Mammary epithelial cell (primary cell): ENCODE measurements at regions not wholly inside any gene's neighbourhood (a gene's known extent, or its start where the extent isn't known, plus 50 kb on each side); places are given as distances from the start of the nearest gene placed in this dataset.

Experiments
- EZH2 ChIP-seq: IDR thresholded peaks from 2 replicates; pipeline ENCODE4 v1.6.1; 2012; ENCODE audit warnings: low read length, inconsistent platforms, borderline replicate concordance
- TF ChIP-seq, protein P1 (sequence below), 2 donors: IDR thresholded peaks in 1 of 2; conservative IDR thresholded peaks in 1 of 2; 2 replicates each; pipeline ENCODE4 v1.5.1; 2011 to 2012; ENCODE audit warnings: inconsistent platforms in 2 of 2, low read length in 2 of 2, mild to moderate bottlenecking in 2 of 2, control low read depth in 1 of 2, low read depth in 1 of 2; ENCODE audit not compliant: insufficient read depth in 1 of 2; ENCODE audit errors: extremely low read depth in 1 of 2

DNA sequence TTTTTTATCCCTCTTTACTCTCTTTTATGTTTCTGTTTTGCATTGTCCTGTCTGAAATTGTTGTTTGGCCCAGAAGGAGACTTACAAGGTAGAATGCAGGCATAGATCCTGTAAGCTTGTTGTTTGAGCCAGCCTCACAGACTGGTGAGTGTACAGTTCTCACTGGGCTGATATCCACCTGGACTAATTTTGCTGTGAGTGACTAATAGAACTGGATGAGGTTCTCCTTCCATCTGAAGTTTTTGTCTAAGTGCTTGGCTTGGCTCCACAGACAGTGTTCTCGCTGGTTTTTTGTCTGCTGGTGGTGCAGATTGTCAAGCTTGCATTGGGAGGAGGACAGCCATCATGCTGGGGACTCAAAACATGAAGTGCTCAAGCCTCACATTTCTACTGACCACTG is 495.7 kb downstream of the TSN start:
- TF ChIP-seq, protein P1, sequence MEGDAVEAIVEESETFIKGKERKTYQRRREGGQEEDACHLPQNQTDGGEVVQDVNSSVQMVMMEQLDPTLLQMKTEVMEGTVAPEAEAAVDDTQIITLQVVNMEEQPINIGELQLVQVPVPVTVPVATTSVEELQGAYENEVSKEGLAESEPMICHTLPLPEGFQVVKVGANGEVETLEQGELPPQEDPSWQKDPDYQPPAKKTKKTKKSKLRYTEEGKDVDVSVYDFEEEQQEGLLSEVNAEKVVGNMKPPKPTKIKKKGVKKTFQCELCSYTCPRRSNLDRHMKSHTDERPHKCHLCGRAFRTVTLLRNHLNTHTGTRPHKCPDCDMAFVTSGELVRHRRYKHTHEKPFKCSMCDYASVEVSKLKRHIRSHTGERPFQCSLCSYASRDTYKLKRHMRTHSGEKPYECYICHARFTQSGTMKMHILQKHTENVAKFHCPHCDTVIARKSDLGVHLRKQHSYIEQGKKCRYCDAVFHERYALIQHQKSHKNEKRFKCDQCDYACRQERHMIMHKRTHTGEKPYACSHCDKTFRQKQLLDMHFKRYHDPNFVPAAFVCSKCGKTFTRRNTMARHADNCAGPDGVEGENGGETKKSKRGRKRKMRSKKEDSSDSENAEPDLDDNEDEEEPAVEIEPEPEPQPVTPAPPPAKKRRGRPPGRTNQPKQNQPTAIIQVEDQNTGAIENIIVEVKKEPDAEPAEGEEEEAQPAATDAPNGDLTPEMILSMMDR (conservative IDR thresholded peaks at IDR 0.05 in 1 of 2, IDR thresholded peaks at IDR 0.05 in 1 of 2; ENCODE audit: extremely low read depth in 1 of 2, insufficient read depth in 1 of 2, low read depth in 1 of 2, low read length in 2 of 2), result no peak
- no peak for TF ChIP-seq EZH2
